Skeletal muscle satellite cell (primary cell): ENCODE measurements at regions not wholly inside any gene's neighbourhood (a gene's known extent, or its start where the extent isn't known, plus 50 kb on each side); places are given as distances from the start of the nearest gene placed in this dataset.
"Not testable (repeated sequence)": the region's sequence is repeated elsewhere in the genome, so short reads cannot be mapped to it uniquely, and the experiment has no call there.

Experiments used
- H3K27me3 ChIP-seq: 2 replicates; pipeline ENCODE4 v1.7.0; 2013; ENCODE audit warnings: low read length; ENCODE audit not compliant: control insufficient read depth, insufficient read depth
- H3K36me3 ChIP-seq: 2 replicates; pipeline ENCODE4 v1.7.0; 2013; ENCODE audit warnings: mild to moderate bottlenecking, control low read depth, low read length; ENCODE audit not compliant: insufficient read depth
- H3K4me1 ChIP-seq: 2 replicates; pipeline ENCODE4 v1.7.0; 2013; ENCODE audit warnings: low read length; ENCODE audit not compliant: control insufficient read depth, insufficient read depth
- H3K4me2 ChIP-seq: 2 replicates; pipeline ENCODE4 v1.7.0; 2013; ENCODE audit warnings: mild to moderate bottlenecking, low read length
- H3K4me3 ChIP-seq: 2 replicates; pipeline ENCODE4 v1.7.0; 2013; ENCODE audit warnings: low read length
- H3K9ac ChIP-seq: 2 replicates; pipeline ENCODE4 v1.7.0; 2013; ENCODE audit warnings: mild to moderate bottlenecking, low read depth, low read length, moderate library complexity
- H3K9me3 ChIP-seq: replicated peaks from 2 replicates; pipeline ENCODE4 v1.7.0; 2013; ENCODE audit warnings: mild to moderate bottlenecking, control low read depth, low read length

- H3K27me3 ChIP-seq = no peaks in the 10 kb centered on the region
Measured at GRCh38 chr3:150277444-150277843, 130.7 kb upstream of the TSC22D2 start.

GRCh38 chr3:150275941-150276340 is 132.2 kb upstream of the TSC22D2 start:
- H3K27me3 ChIP-seq = no peaks in the 10 kb centered on the region
- no peaks in the 10 kb centered on the region for H3K36me3 ChIP-seq
- no peak overlapping the region for H3K4me3 ChIP-seq
- no peak overlapping the region for H3K9ac ChIP-seq
- H3K4me2 ChIP-seq = no peak overlapping the region
- H3K4me1 ChIP-seq = peaks cover 8% of the 10 kb centered on the region
- no peaks in the 10 kb centered on the region for H3K9me3 ChIP-seq

More at GRCh38 chr3:150277444-150277843, 130.7 kb upstream of the TSC22D2 start:
- Histone ChIP-seq H3K4me1 (peaks cover 8% of the 10 kb centered on the region), H3K9me3 (no peaks in the 10 kb centered on the region), H3K4me2 (no peak overlapping the region), H3K4me3 (no peak overlapping the region), H3K36me3 (no peaks in the 10 kb centered on the region), H3K9ac (no peak overlapping the region)

- no peak overlapping the region for H3K4me3 ChIP-seq
- no peaks in the 10 kb centered on the region for H3K9me3 ChIP-seq
- no peak overlapping the region for H3K9ac ChIP-seq
- no peaks in the 10 kb centered on the region for H3K36me3 ChIP-seq
- H3K4me2 ChIP-seq = no peak overlapping the region
- H3K4me1 ChIP-seq = peaks cover 8% of the 10 kb centered on the region
- H3K27me3 ChIP-seq = no peaks in the 10 kb centered on the region
Measured at GRCh38 chr3:150274372-150274771, 133.7 kb upstream of the TSC22D2 start.

- Histone ChIP-seq H3K4me1 (peaks cover 8% of the 10 kb centered on the region), H3K9ac (no peak overlapping the region), H3K27me3 (no peaks in the 10 kb centered on the region), H3K9me3 (no peaks in the 10 kb centered on the region), H3K4me2 (no peak overlapping the region), H3K4me3 (no peak overlapping the region), H3K36me3 (no peaks in the 10 kb centered on the region)
Measured at GRCh38 chr3:150273396-150273795, 134.7 kb upstream of the TSC22D2 start.

- H3K4me3 ChIP-seq = no peak overlapping the region
- H3K36me3 ChIP-seq = no peaks in the 10 kb centered on the region
- H3K9me3 ChIP-seq = no peaks in the 10 kb centered on the region
- no peak overlapping the region for H3K9ac ChIP-seq
- peaks cover 8% of the 10 kb centered on the region for H3K4me1 ChIP-seq
- no peaks in the 10 kb centered on the region for H3K27me3 ChIP-seq
- no peak overlapping the region for H3K4me2 ChIP-seq
Measured at GRCh38 chr3:150271591-150271960, 136.5 kb upstream of the TSC22D2 start.

GRCh38 chr3:150270883-150271590 is 137.1 kb upstream of the TSC22D2 start:
- no peak overlapping the region for H3K4me3 ChIP-seq
- H3K4me2 ChIP-seq = no peak overlapping the region
- no peaks in the 10 kb centered on the region for H3K36me3 ChIP-seq
- peaks cover 5% of the 10 kb centered on the region for H3K4me1 ChIP-seq
- H3K9me3 ChIP-seq = no peaks in the 10 kb centered on the region
- no peaks in the 10 kb centered on the region for H3K27me3 ChIP-seq
- no peak overlapping the region for H3K9ac ChIP-seq

GRCh38 chr3:150270444-150270843 is 137.7 kb upstream of the TSC22D2 start:
- not testable (repeated sequence) for H3K27me3 ChIP-seq, H3K4me2 ChIP-seq, H3K4me3 ChIP-seq, H3K4me1 ChIP-seq, H3K9me3 ChIP-seq, H3K36me3 ChIP-seq, H3K9ac ChIP-seq

GRCh38 chr3:150269526-150269925 is 138.6 kb upstream of the TSC22D2 start:
- no peak overlapping the region for H3K4me3 ChIP-seq
- H3K9me3 ChIP-seq = no peaks in the 10 kb centered on the region
- no peaks in the 10 kb centered on the region for H3K4me1 ChIP-seq
- no peak overlapping the region for H3K4me2 ChIP-seq
- no peaks in the 10 kb centered on the region for H3K36me3 ChIP-seq
- H3K27me3 ChIP-seq = no peaks in the 10 kb centered on the region
- H3K9ac ChIP-seq = no peak overlapping the region

- H3K9me3 ChIP-seq = no peaks in the 10 kb centered on the region
- H3K27me3 ChIP-seq = no peaks in the 10 kb centered on the region
- H3K9ac ChIP-seq = no peak overlapping the region
- H3K36me3 ChIP-seq = no peaks in the 10 kb centered on the region
- H3K4me3 ChIP-seq = no peak overlapping the region
- H3K4me1 ChIP-seq = no peaks in the 10 kb centered on the region
- H3K4me2 ChIP-seq = no peak overlapping the region
Measured at GRCh38 chr3:150268426-150269391, 139.4 kb upstream of the TSC22D2 start.

GRCh38 chr3:150267288-150267687 is 140.8 kb upstream of the TSC22D2 start:
- Histone ChIP-seq H3K9ac (no peak overlapping the region), H3K4me3 (no peak overlapping the region)

GRCh38 chr3:150265305-150265704 is 142.8 kb upstream of the TSC22D2 start:
- no peaks in the 10 kb centered on the region for H3K27me3 ChIP-seq
- no peak overlapping the region for H3K4me2 ChIP-seq

More at GRCh38 chr3:150267288-150267687, 140.8 kb upstream of the TSC22D2 start:
- no peak overlapping the region for H3K4me2 ChIP-seq
- H3K9me3 ChIP-seq = no peaks in the 10 kb centered on the region
- H3K4me1 ChIP-seq = no peaks in the 10 kb centered on the region
- H3K36me3 ChIP-seq = no peaks in the 10 kb centered on the region
- H3K27me3 ChIP-seq = no peaks in the 10 kb centered on the region

More at GRCh38 chr3:150265305-150265704, 142.8 kb upstream of the TSC22D2 start:
- Histone ChIP-seq H3K9ac (no peak overlapping the region), H3K9me3 (no peaks in the 10 kb centered on the region), H3K36me3 (no peaks in the 10 kb centered on the region), H3K4me3 (no peak overlapping the region), H3K4me1 (no peaks in the 10 kb centered on the region)
